ENCODE measurements at regions not wholly inside any gene's neighbourhood (a gene's known extent, or its start where the extent isn't known, plus 50 kb on each side); places are given as distances from the start of the nearest gene placed in this dataset.

DNA sequence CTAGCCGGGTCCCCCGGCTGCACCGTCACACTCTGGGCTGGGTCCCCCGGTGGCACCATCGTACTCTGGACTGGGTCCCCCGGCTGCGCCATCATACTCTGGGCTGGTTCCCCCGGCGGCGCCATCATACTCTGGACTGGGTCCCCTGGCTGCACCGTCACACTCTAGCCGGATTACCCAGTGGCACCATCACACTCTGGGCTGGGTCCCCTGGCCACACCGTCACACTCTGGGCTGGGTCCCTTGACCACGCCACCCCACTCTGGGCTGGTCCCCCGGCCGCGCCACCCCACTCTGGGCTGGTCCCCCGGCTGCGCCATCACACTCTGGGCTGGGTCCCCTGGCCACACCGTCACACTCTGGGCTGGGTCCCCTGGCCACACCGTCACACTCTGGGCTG, 653.8 kb upstream of the ID2 start:
- H2AFZ ChIP-seq (ENCODE audit: low read depth, low read length): no peak overlapping the region
- H3K27ac ChIP-seq (ENCODE audit: extremely low read depth, low read depth, low read length): no peak overlapping the region
- BruUV-seq (replicated peaks): no TSS peak
- no peak for DNase-seq (ENCODE audit: extremely low read depth in 1 of 4, low spot score in 3 of 4)
- H3K27me3 ChIP-seq (ENCODE audit: control insufficient read depth in 2 of 2, insufficient read depth in 2 of 2, low read length in 2 of 2): peaks cover 20 to 69% of the 10 kb centered on the region in 2 experiments; a peak in 4 of 5 replicates
- POLR2A ChIA-PET: interaction anchor here (0.6 kb wide), 1 partner anchor 345 kb away, joined by 3 read pairs; no protein-coding TSS in a partner anchor
- in situ Hi-C loops (cut with MboI): no loop called here
- FAIRE-seq: no peak
- CTCF ChIA-PET (ENCODE audit: low intra/inter-chr PET ratio): no interaction called here
- no peaks in the 10 kb centered on the region for H3K36me3 ChIP-seq (ENCODE audit: control insufficient read depth, insufficient read depth, low read length)
- 0 out of 2 replicates have a peak, but pooled peaks cover 5% of the 10 kb centered on the region for H4K20me1 ChIP-seq (replicated peaks; ENCODE audit: control insufficient read depth, insufficient read depth, low read length)
- H3K4me1 ChIP-seq (replicated peaks in 1 of 2; ENCODE audit: control insufficient read depth in 2 of 2, insufficient read depth in 2 of 2, low read length in 2 of 2): no peaks in the 10 kb centered on the region; a peak in 1 of 5 replicates
- intact Hi-C loops (cut with micrococcal nuclease): no loop called here
- no peaks in the 10 kb centered on the region for H3K9me3 ChIP-seq (replicated peaks; ENCODE audit: control insufficient read depth, insufficient read depth, low read depth, low read length)
- no peak overlapping the region for H3K4me3 ChIP-seq
- no peak overlapping the region for H3K9ac ChIP-seq (ENCODE audit: insufficient read depth in 1 of 2, low read depth in 2 of 2, low read length in 2 of 2)
- no peaks in the 10 kb centered on the region for H3K79me2 ChIP-seq (ENCODE audit: control insufficient read depth, insufficient read depth, low read length)
- 0% methylated on average over 21 of the region's 21 CpGs for WGBS (ENCODE audit: insufficient coverage, low coverage, missing lambda C conversion rate)
- ATAC-seq: no peak
- H3K4me2 ChIP-seq (ENCODE audit: insufficient read depth, low read length): no peak overlapping the region
- no peaks in the 10 kb centered on the region for H3K9me1 ChIP-seq (ENCODE audit: control insufficient read depth, insufficient read depth, low read length)
- TF ChIP-seq, protein P1, sequence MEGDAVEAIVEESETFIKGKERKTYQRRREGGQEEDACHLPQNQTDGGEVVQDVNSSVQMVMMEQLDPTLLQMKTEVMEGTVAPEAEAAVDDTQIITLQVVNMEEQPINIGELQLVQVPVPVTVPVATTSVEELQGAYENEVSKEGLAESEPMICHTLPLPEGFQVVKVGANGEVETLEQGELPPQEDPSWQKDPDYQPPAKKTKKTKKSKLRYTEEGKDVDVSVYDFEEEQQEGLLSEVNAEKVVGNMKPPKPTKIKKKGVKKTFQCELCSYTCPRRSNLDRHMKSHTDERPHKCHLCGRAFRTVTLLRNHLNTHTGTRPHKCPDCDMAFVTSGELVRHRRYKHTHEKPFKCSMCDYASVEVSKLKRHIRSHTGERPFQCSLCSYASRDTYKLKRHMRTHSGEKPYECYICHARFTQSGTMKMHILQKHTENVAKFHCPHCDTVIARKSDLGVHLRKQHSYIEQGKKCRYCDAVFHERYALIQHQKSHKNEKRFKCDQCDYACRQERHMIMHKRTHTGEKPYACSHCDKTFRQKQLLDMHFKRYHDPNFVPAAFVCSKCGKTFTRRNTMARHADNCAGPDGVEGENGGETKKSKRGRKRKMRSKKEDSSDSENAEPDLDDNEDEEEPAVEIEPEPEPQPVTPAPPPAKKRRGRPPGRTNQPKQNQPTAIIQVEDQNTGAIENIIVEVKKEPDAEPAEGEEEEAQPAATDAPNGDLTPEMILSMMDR (IDR thresholded peaks at IDR 0.05 in 2 of 3, conservative IDR thresholded peaks at IDR 0.05 in 1 of 3; ENCODE audit: insufficient read depth in 2 of 3, low read depth in 1 of 3, low read length in 3 of 3): no peak
- TF ChIP-seq SAFB2 (IDR thresholded peaks at IDR 0.05; ENCODE audit: borderline replicate concordance, low read depth, low read length, severe bottlenecking) (no peak), HNRNPL (IDR thresholded peaks at IDR 0.05; ENCODE audit: low read depth, low read length) (no peak), BCOR (IDR thresholded peaks at IDR 0.05) (no peak), SP1 (CRISPR knock-in tag; IDR thresholded peaks at IDR 0.05) (no peak), ELF2 (CRISPR knock-in tag; IDR thresholded peaks at IDR 0.05) (no peak)
- TF ChIP-seq, protein P2, sequence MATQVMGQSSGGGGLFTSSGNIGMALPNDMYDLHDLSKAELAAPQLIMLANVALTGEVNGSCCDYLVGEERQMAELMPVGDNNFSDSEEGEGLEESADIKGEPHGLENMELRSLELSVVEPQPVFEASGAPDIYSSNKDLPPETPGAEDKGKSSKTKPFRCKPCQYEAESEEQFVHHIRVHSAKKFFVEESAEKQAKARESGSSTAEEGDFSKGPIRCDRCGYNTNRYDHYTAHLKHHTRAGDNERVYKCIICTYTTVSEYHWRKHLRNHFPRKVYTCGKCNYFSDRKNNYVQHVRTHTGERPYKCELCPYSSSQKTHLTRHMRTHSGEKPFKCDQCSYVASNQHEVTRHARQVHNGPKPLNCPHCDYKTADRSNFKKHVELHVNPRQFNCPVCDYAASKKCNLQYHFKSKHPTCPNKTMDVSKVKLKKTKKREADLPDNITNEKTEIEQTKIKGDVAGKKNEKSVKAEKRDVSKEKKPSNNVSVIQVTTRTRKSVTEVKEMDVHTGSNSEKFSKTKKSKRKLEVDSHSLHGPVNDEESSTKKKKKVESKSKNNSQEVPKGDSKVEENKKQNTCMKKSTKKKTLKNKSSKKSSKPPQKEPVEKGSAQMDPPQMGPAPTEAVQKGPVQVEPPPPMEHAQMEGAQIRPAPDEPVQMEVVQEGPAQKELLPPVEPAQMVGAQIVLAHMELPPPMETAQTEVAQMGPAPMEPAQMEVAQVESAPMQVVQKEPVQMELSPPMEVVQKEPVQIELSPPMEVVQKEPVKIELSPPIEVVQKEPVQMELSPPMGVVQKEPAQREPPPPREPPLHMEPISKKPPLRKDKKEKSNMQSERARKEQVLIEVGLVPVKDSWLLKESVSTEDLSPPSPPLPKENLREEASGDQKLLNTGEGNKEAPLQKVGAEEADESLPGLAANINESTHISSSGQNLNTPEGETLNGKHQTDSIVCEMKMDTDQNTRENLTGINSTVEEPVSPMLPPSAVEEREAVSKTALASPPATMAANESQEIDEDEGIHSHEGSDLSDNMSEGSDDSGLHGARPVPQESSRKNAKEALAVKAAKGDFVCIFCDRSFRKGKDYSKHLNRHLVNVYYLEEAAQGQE (IDR thresholded peaks at IDR 0.05; ENCODE audit: borderline replicate concordance): no peak
- TF ChIP-seq, protein P2 (CRISPR knock-in tag; IDR thresholded peaks at IDR 0.05; ENCODE audit: low read depth): no peak
- TF ChIP-seq, protein P3, sequence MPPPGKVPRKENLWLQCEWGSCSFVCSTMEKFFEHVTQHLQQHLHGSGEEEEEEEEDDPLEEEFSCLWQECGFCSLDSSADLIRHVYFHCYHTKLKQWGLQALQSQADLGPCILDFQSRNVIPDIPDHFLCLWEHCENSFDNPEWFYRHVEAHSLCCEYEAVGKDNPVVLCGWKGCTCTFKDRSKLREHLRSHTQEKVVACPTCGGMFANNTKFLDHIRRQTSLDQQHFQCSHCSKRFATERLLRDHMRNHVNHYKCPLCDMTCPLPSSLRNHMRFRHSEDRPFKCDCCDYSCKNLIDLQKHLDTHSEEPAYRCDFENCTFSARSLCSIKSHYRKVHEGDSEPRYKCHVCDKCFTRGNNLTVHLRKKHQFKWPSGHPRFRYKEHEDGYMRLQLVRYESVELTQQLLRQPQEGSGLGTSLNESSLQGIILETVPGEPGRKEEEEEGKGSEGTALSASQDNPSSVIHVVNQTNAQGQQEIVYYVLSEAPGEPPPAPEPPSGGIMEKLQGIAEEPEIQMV (tag; conservative IDR thresholded peaks at IDR 0.05; ENCODE audit: low read depth): no peak
- TF ChIP-seq, protein P4, sequence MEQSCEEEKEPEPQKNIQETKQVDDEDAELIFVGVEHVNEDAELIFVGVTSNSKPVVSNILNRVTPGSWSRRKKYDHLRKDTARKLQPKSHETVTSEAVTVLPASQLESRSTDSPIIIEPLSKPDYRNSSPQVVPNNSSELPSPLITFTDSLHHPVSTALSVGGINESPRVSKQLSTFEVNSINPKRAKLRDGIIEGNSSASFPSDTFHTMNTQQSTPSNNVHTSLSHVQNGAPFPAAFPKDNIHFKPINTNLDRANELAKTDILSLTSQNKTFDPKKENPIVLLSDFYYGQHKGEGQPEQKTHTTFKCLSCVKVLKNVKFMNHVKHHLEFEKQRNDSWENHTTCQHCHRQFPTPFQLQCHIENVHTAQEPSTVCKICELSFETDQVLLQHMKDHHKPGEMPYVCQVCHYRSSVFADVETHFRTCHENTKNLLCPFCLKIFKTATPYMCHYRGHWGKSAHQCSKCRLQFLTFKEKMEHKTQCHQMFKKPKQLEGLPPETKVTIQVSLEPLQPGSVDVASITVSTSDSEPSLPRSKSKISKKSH (CRISPR knock-in tag; IDR thresholded peaks at IDR 0.05): no peak

All from K562 (cell line).